ENCODE measurements at regions not wholly inside any gene's neighbourhood (a gene's known extent, or its start where the extent isn't known, plus 50 kb on each side); places are given as distances from the start of the nearest gene placed in this dataset.

DNA sequence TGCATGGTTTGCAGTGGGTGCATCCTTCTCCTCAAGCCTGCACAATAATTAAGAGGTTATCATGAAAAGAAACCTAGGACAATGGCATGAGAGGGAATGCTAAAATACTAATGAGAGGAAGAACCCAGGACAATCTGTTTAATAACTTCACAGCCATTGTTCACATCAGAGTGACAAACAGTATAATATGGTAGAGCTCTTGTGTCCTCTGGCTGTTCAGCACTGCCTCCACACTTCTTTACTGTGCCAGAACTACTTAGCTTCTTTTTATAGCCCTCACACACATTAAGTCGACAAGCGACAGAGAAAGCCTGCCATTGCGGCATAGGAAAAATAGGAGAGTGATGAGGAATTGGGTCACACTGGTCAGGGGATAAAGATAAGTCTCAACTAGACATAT lies 65.0 kb upstream of the MEIS2 start:
- TF ChIP-seq, protein P1, sequence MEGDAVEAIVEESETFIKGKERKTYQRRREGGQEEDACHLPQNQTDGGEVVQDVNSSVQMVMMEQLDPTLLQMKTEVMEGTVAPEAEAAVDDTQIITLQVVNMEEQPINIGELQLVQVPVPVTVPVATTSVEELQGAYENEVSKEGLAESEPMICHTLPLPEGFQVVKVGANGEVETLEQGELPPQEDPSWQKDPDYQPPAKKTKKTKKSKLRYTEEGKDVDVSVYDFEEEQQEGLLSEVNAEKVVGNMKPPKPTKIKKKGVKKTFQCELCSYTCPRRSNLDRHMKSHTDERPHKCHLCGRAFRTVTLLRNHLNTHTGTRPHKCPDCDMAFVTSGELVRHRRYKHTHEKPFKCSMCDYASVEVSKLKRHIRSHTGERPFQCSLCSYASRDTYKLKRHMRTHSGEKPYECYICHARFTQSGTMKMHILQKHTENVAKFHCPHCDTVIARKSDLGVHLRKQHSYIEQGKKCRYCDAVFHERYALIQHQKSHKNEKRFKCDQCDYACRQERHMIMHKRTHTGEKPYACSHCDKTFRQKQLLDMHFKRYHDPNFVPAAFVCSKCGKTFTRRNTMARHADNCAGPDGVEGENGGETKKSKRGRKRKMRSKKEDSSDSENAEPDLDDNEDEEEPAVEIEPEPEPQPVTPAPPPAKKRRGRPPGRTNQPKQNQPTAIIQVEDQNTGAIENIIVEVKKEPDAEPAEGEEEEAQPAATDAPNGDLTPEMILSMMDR (IDR thresholded peaks at IDR 0.05) = no peak
- H3K36me3 ChIP-seq = no peaks in the 10 kb centered on the region
- H3K27me3 ChIP-seq = no peaks in the 10 kb centered on the region
- no peak overlapping the region for H3K27ac ChIP-seq
- H3K9me3 ChIP-seq = no peaks in the 10 kb centered on the region
- no peak for DNase-seq
- H3K4me3 ChIP-seq = no peak overlapping the region
- H3K4me1 ChIP-seq = no peaks in the 10 kb centered on the region
- intact Hi-C loops (cut with DNase I; ENCODE audit: low total_unique reads) = no loop called here

DNA sequence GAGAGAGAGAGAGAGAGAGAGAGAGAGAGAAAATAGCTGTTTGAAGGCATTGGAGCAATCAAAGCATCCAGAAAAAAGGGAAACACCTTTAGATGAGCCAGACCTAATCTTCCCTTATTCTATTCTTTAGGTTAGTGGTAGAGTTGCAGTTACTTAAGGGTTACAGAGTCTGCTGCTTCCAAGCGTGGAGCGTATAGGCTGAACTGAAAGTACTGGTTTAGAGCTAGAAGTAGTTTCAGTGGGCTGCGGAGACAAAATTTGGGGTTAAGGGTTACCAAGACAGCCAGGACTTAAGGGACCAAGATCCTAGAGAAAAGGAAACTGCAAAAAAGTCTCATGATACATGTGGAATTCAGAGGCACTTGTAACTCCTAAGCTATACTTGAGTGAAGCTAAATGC lies 66.1 kb upstream of the MEIS2 start:
- no peaks in the 10 kb centered on the region for H3K27me3 ChIP-seq
- DNase-seq = no peak
- no peak overlapping the region for H3K27ac ChIP-seq
- H3K9me3 ChIP-seq = no peaks in the 10 kb centered on the region
- intact Hi-C loops (cut with DNase I; ENCODE audit: low total_unique reads) = no loop called here
- no peaks in the 10 kb centered on the region for H3K4me1 ChIP-seq
- no peak overlapping the region for H3K4me3 ChIP-seq
- no peaks in the 10 kb centered on the region for H3K36me3 ChIP-seq
- TF ChIP-seq POLR2A (IDR thresholded peaks at IDR 0.05) = no peak
- TF ChIP-seq, protein P1 (IDR thresholded peaks at IDR 0.05) = no peak

- DNase-seq = no peak
- peaks cover 0 to 3% of the 10 kb centered on the region in 2 donors for H3K27me3 ChIP-seq
- H3K4me1 ChIP-seq = no peaks in the 10 kb centered on the region
- no peak overlapping the region for H3K27ac ChIP-seq
- no peaks in the 10 kb centered on the region for H3K36me3 ChIP-seq
- TF ChIP-seq, protein P1 (IDR thresholded peaks at IDR 0.05) = no peak
- TF ChIP-seq POLR2A (IDR thresholded peaks at IDR 0.05) = no peak
- H3K9me3 ChIP-seq = peaks cover 0 to 9% of the 10 kb centered on the region in 2 donors
- no peak overlapping the region for H3K4me3 ChIP-seq
- intact Hi-C loops (cut with DNase I; ENCODE audit: low total_unique reads) = no loop called here
Measured at GRCh38 chr15:37181339-37181738, 81.0 kb upstream of the MEIS2 start.

- H3K27ac ChIP-seq = no peak overlapping the region
- intact Hi-C loops (cut with DNase I; ENCODE audit: low total_unique reads) = no loop called here
- TF ChIP-seq POLR2A (IDR thresholded peaks at IDR 0.05) = no peak
- TF ChIP-seq, protein P1 (IDR thresholded peaks at IDR 0.05) = no peak
Measured at GRCh38 chr15:37199545-37199944, 99.2 kb upstream of the MEIS2 start.

DNA sequence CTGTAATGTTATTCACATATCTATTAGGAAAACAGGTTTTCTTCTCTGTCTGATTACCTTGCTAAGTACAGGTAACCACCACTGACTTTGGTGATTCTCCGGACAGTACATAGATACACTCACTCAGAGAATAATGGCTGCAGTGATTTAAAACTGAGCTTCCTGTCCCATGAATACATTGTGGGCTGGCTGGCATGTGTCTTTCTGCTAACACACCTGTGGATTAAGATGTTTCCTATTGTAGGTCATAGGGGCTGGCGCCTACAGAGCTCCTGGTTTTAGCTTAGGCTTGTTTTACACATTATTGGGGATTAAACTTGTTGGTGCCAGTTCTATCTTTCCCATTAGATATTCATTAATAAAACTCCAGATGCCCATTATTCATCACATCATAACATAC lies 102.7 kb upstream of the MEIS2 start:
- TF ChIP-seq POLR2A (IDR thresholded peaks at IDR 0.05) = no peak
- TF ChIP-seq, protein P1 (IDR thresholded peaks at IDR 0.05) = no peak
- H3K36me3 ChIP-seq = no peaks in the 10 kb centered on the region
- no peaks in the 10 kb centered on the region for H3K4me1 ChIP-seq
- H3K4me3 ChIP-seq = no peak overlapping the region
- intact Hi-C loops (cut with DNase I; ENCODE audit: low total_unique reads) = no loop called here
- H3K27ac ChIP-seq = no peak overlapping the region
- no peaks in the 10 kb centered on the region for H3K9me3 ChIP-seq
- H3K27me3 ChIP-seq = no peaks in the 10 kb centered on the region
- no peak for DNase-seq

More at GRCh38 chr15:37199545-37199944, 99.2 kb upstream of the MEIS2 start:
- Histone ChIP-seq H3K36me3 (no peaks in the 10 kb centered on the region), H3K4me1 (no peaks in the 10 kb centered on the region), H3K27me3 (no peaks in the 10 kb centered on the region), H3K9me3 (no peaks in the 10 kb centered on the region), H3K4me3 (no peak overlapping the region)
- DNase-seq = no peak
